ENCODE measurements at regions not wholly inside any gene's neighbourhood (a gene's known extent, or its start where the extent isn't known, plus 50 kb on each side); places are given as distances from the start of the nearest gene placed in this dataset.
"Not testable (repeated sequence)": the region's sequence is repeated elsewhere in the genome, so short reads cannot be mapped to it uniquely, and the experiment has no call there.

- DNase-seq (ENCODE audit: low read depth in 2 of 2) = no peak
Observed at GRCh38 chr13:95388420-95389079, 87.3 kb upstream of the ABCC4 start.

DNA sequence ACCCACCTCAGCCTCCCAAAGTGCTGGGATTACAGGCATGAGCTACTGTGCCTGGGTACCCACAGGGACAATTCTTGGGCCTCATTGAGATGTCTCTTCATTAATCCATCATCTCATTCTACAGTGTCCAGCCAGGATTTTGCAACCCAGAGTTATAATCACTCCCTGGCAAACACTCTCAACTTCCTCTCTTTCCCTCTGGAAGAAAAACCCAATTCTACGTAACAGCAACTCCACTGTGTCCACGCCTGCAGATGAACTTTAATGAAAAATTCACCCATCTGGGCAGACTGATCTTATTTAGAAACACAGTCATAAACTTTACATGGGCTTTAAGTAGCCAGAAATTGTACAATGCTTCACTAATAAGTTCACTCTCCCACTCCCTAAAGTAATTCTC, 90.1 kb upstream of the ABCC4 start:
- DNase-seq (ENCODE audit: low read depth in 2 of 2) = no peak

DNA sequence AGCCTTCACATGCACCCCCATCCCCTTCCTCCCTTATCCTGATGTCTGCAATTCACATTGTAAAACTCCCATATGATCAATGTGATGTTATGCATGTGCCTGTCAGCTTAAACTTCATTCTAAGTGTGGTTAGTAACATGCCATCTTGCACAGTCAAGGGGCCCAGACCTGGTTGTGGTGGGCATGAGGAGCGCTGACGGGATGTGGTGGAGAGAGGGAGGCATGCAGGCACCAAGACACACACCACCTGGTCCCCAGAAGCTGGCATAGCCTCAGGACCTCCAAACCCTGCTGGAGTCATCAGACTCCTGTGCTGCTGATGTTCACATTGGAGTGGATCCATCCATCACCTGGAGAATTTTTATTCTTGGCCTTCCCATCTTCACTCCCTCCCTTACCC, 90.5 kb upstream of the ABCC4 start:
- DNase-seq (ENCODE audit: low read depth in 2 of 2) = no peak

- DNase-seq (ENCODE audit: low read depth in 2 of 2) = no peak
Observed at GRCh38 chr13:95392597-95392996, 91.3 kb upstream of the ABCC4 start.

GRCh38 chr13:95403349-95404140, 102.3 kb upstream of the ABCC4 start:
- DNase-seq (ENCODE audit: low read depth in 2 of 2) = no peak

DNA sequence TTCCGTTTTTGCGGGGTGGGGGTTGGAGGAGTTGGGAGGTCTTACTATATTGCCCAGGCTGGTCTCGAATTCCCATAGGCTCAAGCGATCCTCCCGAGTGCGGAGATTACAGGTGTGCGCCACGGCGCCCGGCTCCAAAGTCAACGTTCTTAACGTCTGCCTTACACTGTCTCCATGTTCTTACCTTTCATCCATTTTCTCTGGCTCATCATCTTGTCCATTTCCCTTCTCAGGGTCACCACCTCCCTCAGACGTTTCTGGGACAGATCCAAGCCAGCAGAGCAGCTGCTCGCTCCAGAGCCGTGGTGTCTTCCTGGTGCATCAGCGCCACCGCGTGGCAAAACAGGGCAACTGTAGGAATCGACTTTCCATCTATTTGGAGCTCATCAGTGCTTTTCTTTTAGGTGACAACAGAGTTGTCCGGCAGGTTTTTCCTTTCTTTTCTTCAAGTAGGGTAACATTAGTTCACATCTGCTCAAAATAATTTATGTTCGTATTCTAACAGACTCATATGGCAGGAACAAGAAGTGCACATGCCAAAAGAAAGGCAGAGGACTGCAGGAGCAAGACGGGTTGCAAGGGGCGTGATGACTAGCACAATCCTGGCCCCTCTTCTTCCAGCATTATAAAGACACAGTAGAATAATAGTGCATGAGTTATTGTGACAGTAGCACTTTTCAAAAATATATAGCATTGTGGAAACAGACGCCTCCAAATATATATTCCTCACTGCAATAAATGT, 103.1 kb upstream of the ABCC4 start:
- DNase-seq (ENCODE audit: low read depth in 2 of 2) = peak; percentile 48 to 55

- DNase-seq (ENCODE audit: low read depth in 2 of 2) = no peak
Observed at GRCh38 chr13:95406176-95406575, 104.9 kb upstream of the ABCC4 start.

- DNase-seq (ENCODE audit: low read depth in 2 of 2) = no peak
Observed at GRCh38 chr13:95411428-95412040, 110.3 kb upstream of the ABCC4 start.

- DNase-seq (ENCODE audit: low read depth in 2 of 2) = no peak
Observed at GRCh38 chr13:95418946-95419345, 117.7 kb upstream of the ABCC4 start.

DNA sequence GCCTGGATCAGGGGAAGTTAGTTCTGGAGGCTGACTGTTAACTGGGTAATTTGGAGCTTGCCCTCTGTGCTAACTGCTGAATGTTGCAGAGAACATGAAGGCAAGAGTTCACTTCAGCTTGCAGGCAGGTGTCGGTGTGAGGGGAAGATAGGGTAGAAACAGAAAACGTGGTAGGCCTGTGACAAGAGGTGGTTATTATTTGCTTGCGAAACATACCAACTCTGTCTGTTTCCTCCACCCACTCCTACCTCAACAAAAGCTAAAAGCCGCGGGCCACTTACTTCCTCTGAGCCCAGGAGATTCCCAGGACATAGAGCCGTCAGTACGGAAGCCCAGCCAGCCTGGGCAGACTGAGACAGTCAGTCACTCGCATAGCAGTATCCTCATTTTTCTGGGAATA, 119.2 kb upstream of the ABCC4 start:
- DNase-seq (ENCODE audit: low read depth in 2 of 2) = no peak

GRCh38 chr13:95426631-95427030, 125.4 kb upstream of the ABCC4 start:
- no peak for DNase-seq (ENCODE audit: low read depth in 2 of 2)

GRCh38 chr13:95430525-95430924, 122.0 kb upstream of the CLDN10 start:
- DNase-seq (ENCODE audit: low read depth in 2 of 2) = not testable (repeated sequence)

DNA sequence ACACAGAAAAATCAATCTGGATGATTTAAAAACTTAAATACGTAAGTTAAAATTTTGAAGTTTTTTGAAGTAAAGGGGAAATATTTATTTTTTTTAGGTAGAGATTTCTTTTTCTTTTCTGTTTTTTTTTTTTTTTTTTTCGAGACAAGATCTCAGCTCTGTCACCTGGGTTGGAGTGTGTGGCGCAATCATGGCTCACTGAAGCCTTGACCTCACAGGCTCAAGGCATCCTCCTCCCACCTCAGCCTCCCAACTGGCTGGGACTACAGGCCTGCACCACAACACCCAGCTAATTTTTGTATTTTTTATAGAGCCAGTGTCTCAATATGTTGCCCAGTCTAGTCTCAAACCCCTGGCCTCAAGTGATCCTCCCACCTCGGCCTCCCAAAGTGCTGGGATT, 120.4 kb upstream of the CLDN10 start:
- no peak for DNase-seq (ENCODE audit: low read depth in 2 of 2)

GRCh38 chr13:95433537-95433936, 119.0 kb upstream of the CLDN10 start:
- DNase-seq (ENCODE audit: low read depth in 2 of 2) = no peak

DNA sequence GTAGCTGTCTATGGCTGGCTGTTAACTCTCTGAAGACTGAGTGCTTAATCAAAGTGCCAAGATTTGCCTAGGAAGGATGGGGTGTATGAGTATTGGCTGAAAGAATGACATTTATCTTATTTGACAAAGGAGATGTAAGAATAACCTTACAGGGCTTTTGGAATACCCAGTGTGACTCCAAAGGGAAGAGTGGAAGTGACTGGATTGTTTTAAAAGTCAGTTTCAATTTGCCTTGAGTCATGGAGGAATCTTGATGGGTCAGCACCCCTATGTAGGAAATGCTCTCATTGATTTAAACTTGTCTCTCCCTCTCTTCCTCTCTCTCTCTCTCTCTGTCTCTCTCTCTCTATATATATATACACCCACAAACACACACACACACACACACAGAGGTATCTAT, 118.4 kb upstream of the CLDN10 start:
- no peak for DNase-seq (ENCODE audit: low read depth in 2 of 2)

- DNase-seq (ENCODE audit: low read depth in 2 of 2) = no peak
Observed at GRCh38 chr13:95437561-95437960, 115.0 kb upstream of the CLDN10 start.

- DNase-seq (ENCODE audit: low read depth in 2 of 2) = no peak
Observed at GRCh38 chr13:95438297-95438696, 114.2 kb upstream of the CLDN10 start.

- DNase-seq (ENCODE audit: low read depth in 2 of 2) = no peak
Observed at GRCh38 chr13:95440441-95441088, 112.0 kb upstream of the CLDN10 start.

- DNase-seq (ENCODE audit: low read depth in 2 of 2) = no peak
Observed at GRCh38 chr13:95441326-95441725, 111.2 kb upstream of the CLDN10 start.

GRCh38 chr13:95444006-95444730, 108.4 kb upstream of the CLDN10 start:
- no peak for DNase-seq (ENCODE audit: low read depth in 2 of 2)

DNA sequence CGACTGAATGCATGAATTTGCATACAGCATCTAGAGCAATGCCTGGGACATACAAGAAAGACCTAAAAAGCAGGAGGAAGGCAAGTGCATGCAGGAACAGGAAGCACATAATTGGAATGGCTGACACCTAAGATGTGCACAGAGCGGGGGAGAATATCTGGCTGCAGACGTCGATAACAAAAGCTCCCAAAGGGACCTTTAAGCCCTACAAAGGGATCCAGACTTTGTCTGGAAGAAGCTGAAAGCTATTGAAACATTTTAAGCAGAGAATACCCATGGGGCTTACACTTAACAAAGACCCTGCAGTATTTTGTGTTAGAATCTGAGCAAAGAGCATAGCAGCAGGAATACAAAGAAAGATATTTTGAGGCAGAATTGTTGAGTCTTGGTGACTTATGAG, 107.4 kb upstream of the CLDN10 start:
- no peak for DNase-seq (ENCODE audit: low read depth in 2 of 2)

All from stimulated activated CD8-positive, alpha-beta memory T cell treated with anti-CD3 and anti-CD28 coated beads, Interleukin-2, amount 100 ng/mL, for 1 hour (primary cell).